ENCODE measurements at regions not wholly inside any gene's neighbourhood (a gene's known extent, or its start where the extent isn't known, plus 50 kb on each side); places are given as distances from the start of the nearest gene placed in this dataset.
"Not testable (repeated sequence)": the region's sequence is repeated elsewhere in the genome, so short reads cannot be mapped to it uniquely, and the experiment has no call there.

- no peak for DNase-seq
Measured at GRCh38 chr4:13763707-13764106, 136.2 kb upstream of the BOD1L1 start.

- no peak for DNase-seq
Measured at GRCh38 chr4:13765539-13765938, 138.0 kb upstream of the BOD1L1 start.

GRCh38 chr4:13766761-13767540, 139.4 kb upstream of the BOD1L1 start:
- DNase-seq = peak; percentile 21 to 78

GRCh38 chr4:13777341-13777740, 149.8 kb upstream of the BOD1L1 start:
- no peak for DNase-seq

- peak in 1 of 2 experiments; percentile 0 for DNase-seq
Measured at GRCh38 chr4:13778367-13778766, 150.8 kb upstream of the BOD1L1 start.

GRCh38 chr4:13782231-13782630, 154.7 kb upstream of the BOD1L1 start:
- DNase-seq = no peak

GRCh38 chr4:13783800-13784411, 156.4 kb upstream of the BOD1L1 start:
- DNase-seq = no peak

- no peak for DNase-seq
Measured at GRCh38 chr4:13793020-13793710, 165.6 kb upstream of the BOD1L1 start.

GRCh38 chr4:13794819-13795565, 167.5 kb upstream of the BOD1L1 start:
- no peak for DNase-seq

- no peak for DNase-seq
Measured at GRCh38 chr4:13797061-13797460, 169.5 kb upstream of the BOD1L1 start.

- DNase-seq = no peak
Measured at GRCh38 chr4:13815231-13815630, 187.7 kb upstream of the BOD1L1 start.

GRCh38 chr4:13816472-13816871, 188.9 kb upstream of the BOD1L1 start:
- no peak for DNase-seq

- no peak for DNase-seq
Measured at GRCh38 chr4:13821522-13821921, 194.0 kb upstream of the BOD1L1 start.

GRCh38 chr4:13825822-13826221, 198.3 kb upstream of the BOD1L1 start:
- not testable (repeated sequence) for DNase-seq

GRCh38 chr4:13829457-13829856, 201.9 kb upstream of the BOD1L1 start:
- DNase-seq = no peak

GRCh38 chr4:13830449-13830848, 202.9 kb upstream of the BOD1L1 start:
- DNase-seq = no peak

GRCh38 chr4:13833171-13833804, 205.8 kb upstream of the BOD1L1 start:
- no peak for DNase-seq

- no peak for DNase-seq
Measured at GRCh38 chr4:13836946-13837912, 209.7 kb upstream of the BOD1L1 start.

GRCh38 chr4:13840502-13841190, 213.1 kb upstream of the BOD1L1 start:
- no peak for DNase-seq

- DNase-seq = no peak
Measured at GRCh38 chr4:13844740-13845139, 217.2 kb upstream of the BOD1L1 start.

- DNase-seq = no peak
Measured at GRCh38 chr4:13849778-13850177, 222.3 kb upstream of the BOD1L1 start.
